Activated T-cell treated with anti-CD3 and anti-CD28 coated beads, Interleukin-2, amount 50 U/mL, for 72 hours (primary cell): ENCODE measurements at regions not wholly inside any gene's neighbourhood (a gene's known extent, or its start where the extent isn't known, plus 50 kb on each side); places are given as distances from the start of the nearest gene placed in this dataset.
"Not testable (repeated sequence)": the region's sequence is repeated elsewhere in the genome, so short reads cannot be mapped to it uniquely, and the experiment has no call there.

ENCODE experiments used
- ATAC-seq, 2 donors: fragments of 150-1000 bp; cut with Tn5 transposase; replicated peaks in 1 of 2; 2 replicates each; pipeline ENCODE4 v1.10.0; 2021; ENCODE audit warnings: moderate library complexity in 2 of 2, mild to moderate bottlenecking in 1 of 2
- DNase-seq, 2 donors: peaks; one replicate each; pipeline ENCODE4 v3.0.0; 2021 to 2022; ENCODE audit warnings: mixed read lengths in 1 of 2
- H3K27ac Mint-ChIP-seq: one replicate; pipeline ENCODE4 v1.8.0; 2022; ENCODE audit warnings: mild to moderate bottlenecking, moderate library complexity, mixed read lengths
- H3K27me3 Mint-ChIP-seq: one replicate; pipeline ENCODE4 v1.8.0; 2022; ENCODE audit warnings: low read depth, mixed read lengths
- H3K36me3 Mint-ChIP-seq, 2 donors: one replicate each; pipeline ENCODE4 v1.8.0; 2022; ENCODE audit warnings: mixed read lengths in 2 of 2, mild to moderate bottlenecking in 1 of 2; ENCODE audit not compliant: insufficient read depth in 2 of 2
- H3K4me1 Mint-ChIP-seq: one replicate; pipeline ENCODE4 v1.8.0; 2022; ENCODE audit warnings: low read depth, mixed read lengths
- H3K4me3 Mint-ChIP-seq, 2 donors: one replicate each; pipeline ENCODE4 v1.8.0; 2022; ENCODE audit warnings: mild to moderate bottlenecking in 2 of 2, mixed read lengths in 2 of 2, moderate library complexity in 2 of 2
- H3K9me3 Mint-ChIP-seq, 2 donors: one replicate each; pipeline ENCODE4 v1.8.0; 2022; ENCODE audit warnings: mixed read lengths in 2 of 2

- Mint-ChIP-seq H3K9me3 (peaks cover 1 to 2% of the 10 kb centered on the region in 2 donors), H3K4me1 (no peaks in the 10 kb centered on the region), H3K36me3 (peaks cover 0 to 4% of the 10 kb centered on the region in 2 donors), H3K4me3 (no peak overlapping the region), H3K27me3 (no peaks in the 10 kb centered on the region), H3K27ac (no peak overlapping the region)
- ATAC-seq: no peak
- DNase-seq: no peak
These were observed 641.4 kb downstream of the TRIML1 start for GRCh38 chr4:188780686-188781085.

GRCh38 chr4:188781655-188782054, 642.4 kb downstream of the TRIML1 start:
- H3K36me3 Mint-ChIP-seq: peaks cover 0 to 4% of the 10 kb centered on the region in 2 donors
- no peaks in the 10 kb centered on the region for H3K4me1 Mint-ChIP-seq
- ATAC-seq: no peak
- H3K27ac Mint-ChIP-seq: no peak overlapping the region
- no peak overlapping the region for H3K4me3 Mint-ChIP-seq
- H3K27me3 Mint-ChIP-seq: no peaks in the 10 kb centered on the region
- peaks cover 1 to 2% of the 10 kb centered on the region in 2 donors for H3K9me3 Mint-ChIP-seq
- no peak for DNase-seq

- peaks cover 1 to 4% of the 10 kb centered on the region in 2 donors for H3K9me3 Mint-ChIP-seq
- H3K27me3 Mint-ChIP-seq: no peaks in the 10 kb centered on the region
- H3K36me3 Mint-ChIP-seq: peaks cover 0 to 1% of the 10 kb centered on the region in 2 donors
- DNase-seq: no peak
- no peak overlapping the region for H3K27ac Mint-ChIP-seq
- no peak for ATAC-seq
- no peaks in the 10 kb centered on the region for H3K4me1 Mint-ChIP-seq
- no peak overlapping the region for H3K4me3 Mint-ChIP-seq
These were observed 643.9 kb downstream of the TRIML1 start for GRCh38 chr4:188783175-188783574.

- Mint-ChIP-seq H3K9me3 (peaks cover 1 to 4% of the 10 kb centered on the region in 2 donors), H3K4me1 (no peaks in the 10 kb centered on the region), H3K36me3 (no peaks in the 10 kb centered on the region), H3K27ac (no peak overlapping the region), H3K4me3 (no peak overlapping the region), H3K27me3 (no peaks in the 10 kb centered on the region)
- DNase-seq (no peak), ATAC-seq (no peak)
These were observed 644.4 kb downstream of the TRIML1 start for GRCh38 chr4:188783606-188784160.

- H3K4me1 Mint-ChIP-seq, DNase-seq: not testable (repeated sequence)
These were observed 657.4 kb downstream of the TRIML1 start for GRCh38 chr4:188796600-188796999.

GRCh38 chr4:188797011-188797410, 657.8 kb downstream of the TRIML1 start:
- not testable (repeated sequence) for H3K9me3 Mint-ChIP-seq

More at GRCh38 chr4:188796600-188796999, 657.4 kb downstream of the TRIML1 start:
- not testable (repeated sequence) for H3K27ac Mint-ChIP-seq, H3K27me3 Mint-ChIP-seq, H3K9me3 Mint-ChIP-seq, H3K4me3 Mint-ChIP-seq, H3K36me3 Mint-ChIP-seq, ATAC-seq

GRCh38 chr4:188804861-188805260, 665.6 kb downstream of the TRIML1 start:
- no peaks in the 10 kb centered on the region for H3K36me3 Mint-ChIP-seq
- DNase-seq (no peak), ATAC-seq (no peak)
- H3K9me3 Mint-ChIP-seq: peaks cover 3 to 4% of the 10 kb centered on the region in 2 donors
- H3K27me3 Mint-ChIP-seq: no peaks in the 10 kb centered on the region
- no peak overlapping the region for H3K27ac Mint-ChIP-seq
- H3K4me3 Mint-ChIP-seq: no peak overlapping the region
- H3K4me1 Mint-ChIP-seq: no peaks in the 10 kb centered on the region

More at GRCh38 chr4:188797011-188797410, 657.8 kb downstream of the TRIML1 start:
- H3K4me1 Mint-ChIP-seq, H3K27ac Mint-ChIP-seq, ATAC-seq, DNase-seq, H3K4me3 Mint-ChIP-seq, H3K27me3 Mint-ChIP-seq, H3K36me3 Mint-ChIP-seq: not testable (repeated sequence)

- no peak overlapping the region for H3K27ac Mint-ChIP-seq
- no peaks in the 10 kb centered on the region for H3K36me3 Mint-ChIP-seq
- no peak overlapping the region for H3K4me3 Mint-ChIP-seq
- DNase-seq (no peak), ATAC-seq (no peak)
- peaks cover 5 to 6% of the 10 kb centered on the region in 2 donors for H3K9me3 Mint-ChIP-seq
- H3K4me1 Mint-ChIP-seq: no peaks in the 10 kb centered on the region
- H3K27me3 Mint-ChIP-seq: no peaks in the 10 kb centered on the region
These were observed 671.9 kb downstream of the TRIML1 start for GRCh38 chr4:188811121-188811520.

- Mint-ChIP-seq H3K4me1 (no peaks in the 10 kb centered on the region), H3K4me3 (no peak overlapping the region), H3K9me3 (peaks cover 4 to 8% of the 10 kb centered on the region in 2 donors), H3K36me3 (no peaks in the 10 kb centered on the region), H3K27ac (no peak overlapping the region), H3K27me3 (no peaks in the 10 kb centered on the region)
- DNase-seq: no peak
- no peak for ATAC-seq
These were observed 673.4 kb downstream of the TRIML1 start for GRCh38 chr4:188812644-188813043.

- ATAC-seq: no peak
- no peaks in the 10 kb centered on the region for H3K27me3 Mint-ChIP-seq
- no peaks in the 10 kb centered on the region for H3K4me1 Mint-ChIP-seq
- DNase-seq: no peak
- H3K4me3 Mint-ChIP-seq: no peak overlapping the region
- H3K9me3 Mint-ChIP-seq: peaks cover 0 to 2% of the 10 kb centered on the region in 2 donors
- no peak overlapping the region for H3K27ac Mint-ChIP-seq
- H3K36me3 Mint-ChIP-seq: no peaks in the 10 kb centered on the region
These were observed 679.1 kb downstream of the TRIML1 start for GRCh38 chr4:188818300-188818699.

- Mint-ChIP-seq H3K4me3 (no peak overlapping the region), H3K36me3 (no peaks in the 10 kb centered on the region), H3K27ac (no peak overlapping the region), H3K4me1 (no peaks in the 10 kb centered on the region), H3K27me3 (no peaks in the 10 kb centered on the region), H3K9me3 (peaks cover 0 to 2% of the 10 kb centered on the region in 2 donors)
- DNase-seq: no peak
- ATAC-seq: no peak
These were observed 680.0 kb downstream of the TRIML1 start for GRCh38 chr4:188819233-188819632.

- no peak overlapping the region for H3K4me3 Mint-ChIP-seq
- no peaks in the 10 kb centered on the region for H3K27me3 Mint-ChIP-seq
- no peak for DNase-seq
- no peaks in the 10 kb centered on the region for H3K36me3 Mint-ChIP-seq
- no peak overlapping the region for H3K27ac Mint-ChIP-seq
- peaks cover 0 to 2% of the 10 kb centered on the region in 2 donors for H3K9me3 Mint-ChIP-seq
- no peak for ATAC-seq
- no peaks in the 10 kb centered on the region for H3K4me1 Mint-ChIP-seq
These were observed 682.3 kb downstream of the TRIML1 start for GRCh38 chr4:188821500-188821899.

- no peak overlapping the region for H3K4me3 Mint-ChIP-seq
- no peak overlapping the region for H3K27ac Mint-ChIP-seq
- ATAC-seq (no peak), DNase-seq (no peak)
- H3K9me3 Mint-ChIP-seq: no peaks in the 10 kb centered on the region
- no peaks in the 10 kb centered on the region for H3K27me3 Mint-ChIP-seq
- H3K4me1 Mint-ChIP-seq: no peaks in the 10 kb centered on the region
- H3K36me3 Mint-ChIP-seq: no peaks in the 10 kb centered on the region
These were observed 683.5 kb downstream of the TRIML1 start for GRCh38 chr4:188822698-188823097.

- Mint-ChIP-seq H3K36me3 (no peaks in the 10 kb centered on the region), H3K4me3 (no peak overlapping the region), H3K9me3 (peaks cover 2% of the 10 kb centered on the region in 2 donors), H3K4me1 (no peaks in the 10 kb centered on the region), H3K27me3 (no peaks in the 10 kb centered on the region), H3K27ac (no peak overlapping the region)
- no peak for ATAC-seq
- DNase-seq: no peak
These were observed 685.3 kb downstream of the TRIML1 start for GRCh38 chr4:188824553-188824952.
